Fibroblast of lung (primary cell): ENCODE measurements at regions not wholly inside any gene's neighbourhood (a gene's known extent, or its start where the extent isn't known, plus 50 kb on each side); places are given as distances from the start of the nearest gene placed in this dataset.
A peak's percentile ranks its signal among the peaks of the same experiment; 100 is the strongest.

ENCODE experiments used
- DNase-seq, 2 donors: peaks; one replicate each; pipeline versions ENCODE4 v3.0.0 to v3.0.0-alpha.2; 2010; ENCODE audit warnings: low read depth in 2 of 2
- H2AFZ ChIP-seq: 2 replicates; pipeline ENCODE4 v1.5.1; 2012; ENCODE audit warnings: low read length, control low read depth, inconsistent platforms
- H3K27ac ChIP-seq: 2 replicates; pipeline ENCODE4 v1.5.1; 2011; ENCODE audit warnings: low read length, control low read depth; ENCODE audit not compliant: insufficient read depth
- H3K27me3 ChIP-seq: 2 replicates; pipeline ENCODE4 v1.5.1; 2011; ENCODE audit warnings: mild to moderate bottlenecking, low read length; ENCODE audit not compliant: control insufficient read depth, insufficient read depth
- H3K36me3 ChIP-seq: 2 replicates; pipeline ENCODE4 v1.5.1; 2011; ENCODE audit warnings: low read length; ENCODE audit not compliant: control insufficient read depth, insufficient read depth
- H3K4me1 ChIP-seq: 2 replicates; pipeline ENCODE4 v1.5.1; 2011; ENCODE audit warnings: low read length; ENCODE audit not compliant: control insufficient read depth, insufficient read depth; ENCODE audit errors: extremely low read depth
- H3K4me2 ChIP-seq: 2 replicates; pipeline ENCODE4 v1.5.1; 2011; ENCODE audit warnings: low read length, control low read depth; ENCODE audit not compliant: insufficient read depth; ENCODE audit errors: extremely low read depth
- H3K4me3 ChIP-seq, 4 experiments: fragments of 200-600 bp in 1 of 4; sonication (generic) in 1 of 4; replicated peaks in 1 of 4; 2 replicates each; pipeline ENCODE4 v1.5.1; 2011 to 2016; ENCODE audit warnings: low read length in 4 of 4, low read depth in 3 of 4, mild to moderate bottlenecking in 3 of 4, control low read depth in 2 of 4, inconsistent platforms in 1 of 4, mixed read lengths in 1 of 4; ENCODE audit not compliant: insufficient read depth in 1 of 4; ENCODE audit errors: control extremely low read depth in 1 of 4
- H3K79me2 ChIP-seq: 2 replicates; pipeline ENCODE4 v1.5.1; 2012; ENCODE audit warnings: mild to moderate bottlenecking, low read length, inconsistent platforms; ENCODE audit not compliant: control insufficient read depth, insufficient read depth
- H3K9ac ChIP-seq: 2 replicates; pipeline ENCODE4 v1.5.1; 2011; ENCODE audit warnings: mild to moderate bottlenecking, low read length, control low read depth; ENCODE audit not compliant: insufficient read depth
- H3K9me3 ChIP-seq: 2 replicates; pipeline ENCODE4 v1.5.1; 2012; ENCODE audit warnings: low read depth, low read length; ENCODE audit not compliant: control insufficient read depth, insufficient read depth
- H4K20me1 ChIP-seq: 2 replicates; pipeline ENCODE4 v1.5.1; 2011; ENCODE audit warnings: low read length; ENCODE audit not compliant: control insufficient read depth, insufficient read depth; ENCODE audit errors: extremely low read depth
- EZH2 ChIP-seq: IDR thresholded peaks from 2 replicates; pipeline ENCODE4 v1.5.1; 2012; ENCODE audit warnings: low read length, control low read depth, mild to moderate bottlenecking; ENCODE audit errors: missing control alignments
- TF ChIP-seq, protein P1 (sequence below), 2 donors: IDR thresholded peaks in 1 of 2; conservative IDR thresholded peaks in 1 of 2; 1 replicate in 1 of 2; 2 replicates in 1 of 2; pipeline ENCODE4 v1.5.1; 2011 to 2012; ENCODE audit warnings: low read length in 2 of 2, control low read depth in 1 of 2, inconsistent platforms in 1 of 2, low read depth in 1 of 2, mild to moderate bottlenecking in 1 of 2

GRCh38 chr3:14273901-14274611 is 95.4 kb downstream of the LSM3 start:
- H3K27ac ChIP-seq, result no peak overlapping the region
- peak in 1 of 2 donors; percentile 52 for DNase-seq
- H3K27me3 ChIP-seq, result peaks cover 4% of the 10 kb centered on the region
- H3K4me2 ChIP-seq, result no peak overlapping the region
- TF ChIP-seq, protein P1, sequence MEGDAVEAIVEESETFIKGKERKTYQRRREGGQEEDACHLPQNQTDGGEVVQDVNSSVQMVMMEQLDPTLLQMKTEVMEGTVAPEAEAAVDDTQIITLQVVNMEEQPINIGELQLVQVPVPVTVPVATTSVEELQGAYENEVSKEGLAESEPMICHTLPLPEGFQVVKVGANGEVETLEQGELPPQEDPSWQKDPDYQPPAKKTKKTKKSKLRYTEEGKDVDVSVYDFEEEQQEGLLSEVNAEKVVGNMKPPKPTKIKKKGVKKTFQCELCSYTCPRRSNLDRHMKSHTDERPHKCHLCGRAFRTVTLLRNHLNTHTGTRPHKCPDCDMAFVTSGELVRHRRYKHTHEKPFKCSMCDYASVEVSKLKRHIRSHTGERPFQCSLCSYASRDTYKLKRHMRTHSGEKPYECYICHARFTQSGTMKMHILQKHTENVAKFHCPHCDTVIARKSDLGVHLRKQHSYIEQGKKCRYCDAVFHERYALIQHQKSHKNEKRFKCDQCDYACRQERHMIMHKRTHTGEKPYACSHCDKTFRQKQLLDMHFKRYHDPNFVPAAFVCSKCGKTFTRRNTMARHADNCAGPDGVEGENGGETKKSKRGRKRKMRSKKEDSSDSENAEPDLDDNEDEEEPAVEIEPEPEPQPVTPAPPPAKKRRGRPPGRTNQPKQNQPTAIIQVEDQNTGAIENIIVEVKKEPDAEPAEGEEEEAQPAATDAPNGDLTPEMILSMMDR (conservative IDR thresholded peaks at IDR 0.05 in 1 of 2, IDR thresholded peaks at IDR 0.05 in 1 of 2; ENCODE audit: low read depth in 1 of 2, low read length in 2 of 2), result no peak
- TF ChIP-seq EZH2, result no peak
- H3K79me2 ChIP-seq, result no peaks in the 10 kb centered on the region
- no peaks in the 10 kb centered on the region for H3K36me3 ChIP-seq
- H4K20me1 ChIP-seq, result no peaks in the 10 kb centered on the region
- H2AFZ ChIP-seq, result no peak overlapping the region
- no peak overlapping the region for H3K9ac ChIP-seq
- no peaks in the 10 kb centered on the region for H3K4me1 ChIP-seq
- no peaks in the 10 kb centered on the region for H3K9me3 ChIP-seq
- H3K4me3 ChIP-seq, result no peak overlapping the region

DNA sequence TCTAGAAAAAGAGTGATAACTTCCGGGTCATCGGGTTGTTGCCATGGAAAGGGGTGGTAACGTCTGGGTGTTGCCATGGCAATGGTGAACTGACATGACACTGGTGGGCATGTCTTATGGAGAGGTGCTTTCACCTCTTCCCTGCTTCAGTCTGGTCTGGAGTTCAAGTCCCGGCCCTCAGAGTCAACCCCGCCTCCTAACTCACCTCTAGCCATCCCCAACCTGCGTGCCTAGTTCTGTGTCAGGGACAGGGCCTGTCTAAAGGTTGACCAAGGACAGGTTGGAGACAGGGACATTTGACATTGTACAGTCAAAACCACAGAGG is 96.0 kb downstream of the LSM3 start:
- Histone ChIP-seq H3K27me3 (peaks cover 4% of the 10 kb centered on the region), H3K4me3 (no peak overlapping the region), H3K79me2 (no peaks in the 10 kb centered on the region), H3K36me3 (no peaks in the 10 kb centered on the region), H2AFZ (no peak overlapping the region), H4K20me1 (no peaks in the 10 kb centered on the region), H3K27ac (no peak overlapping the region), H3K4me2 (no peak overlapping the region), H3K4me1 (no peaks in the 10 kb centered on the region), H3K9ac (no peak overlapping the region), H3K9me3 (no peaks in the 10 kb centered on the region)
- no peak for TF ChIP-seq EZH2
- TF ChIP-seq, protein P1 (conservative IDR thresholded peaks at IDR 0.05 in 1 of 2, IDR thresholded peaks at IDR 0.05 in 1 of 2; ENCODE audit: low read depth in 1 of 2, low read length in 2 of 2), result no peak
- DNase-seq, result no peak

DNA sequence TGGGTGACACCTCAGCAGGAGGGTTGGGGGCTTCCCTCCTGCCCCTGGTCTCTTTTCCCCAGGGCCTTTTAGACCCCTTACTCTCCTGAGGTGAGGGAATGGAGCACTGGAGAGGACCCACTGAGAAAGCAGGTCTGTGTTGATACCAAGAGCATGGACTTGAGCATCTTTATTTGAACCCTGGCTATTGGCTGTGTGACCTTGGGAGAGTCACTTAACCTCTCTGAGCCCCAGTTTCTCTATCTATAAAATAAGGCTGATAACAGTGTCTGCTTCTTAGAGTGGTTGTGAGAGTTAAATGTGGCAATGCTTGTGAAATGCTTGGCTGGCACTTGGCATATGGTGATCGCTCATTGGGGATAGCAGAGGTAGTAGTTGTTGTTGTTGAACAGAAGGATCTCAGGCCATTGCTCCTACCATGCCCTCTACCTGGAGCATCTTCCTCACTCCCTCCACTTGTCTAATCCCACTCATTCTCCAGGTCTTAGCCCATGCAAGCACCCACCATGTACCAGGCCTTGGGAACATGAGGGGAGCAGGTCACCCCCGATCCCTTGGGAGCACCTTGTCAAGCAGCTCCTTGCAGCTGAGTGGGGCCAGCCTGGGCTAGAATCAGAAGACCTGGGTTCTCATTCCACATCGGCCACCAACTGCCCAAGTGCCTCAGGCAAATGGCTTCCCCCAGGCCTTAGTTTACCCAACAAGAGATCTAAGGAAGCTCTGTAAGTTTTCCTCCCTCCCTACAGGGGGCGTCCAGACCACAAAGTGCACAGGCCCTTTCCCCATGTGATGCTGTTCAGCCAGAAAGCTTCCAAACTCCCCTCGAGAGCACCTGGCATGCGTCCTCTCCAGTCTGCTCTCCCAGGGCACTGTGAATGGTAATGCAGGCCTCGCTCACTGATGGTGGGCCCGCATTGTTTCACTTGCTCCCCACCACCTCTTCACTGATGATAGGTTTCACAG is 96.7 kb downstream of the LSM3 start:
- no peak overlapping the region for H3K9ac ChIP-seq
- no peaks in the 10 kb centered on the region for H3K36me3 ChIP-seq
- H3K79me2 ChIP-seq, result no peaks in the 10 kb centered on the region
- H3K4me2 ChIP-seq, result no peak overlapping the region
- TF ChIP-seq, protein P1 (conservative IDR thresholded peaks at IDR 0.05 in 1 of 2, IDR thresholded peaks at IDR 0.05 in 1 of 2; ENCODE audit: low read depth in 1 of 2, low read length in 2 of 2), result peak; percentile 18 to 24
- no peak for TF ChIP-seq EZH2
- no peak overlapping the region for H3K27ac ChIP-seq
- DNase-seq, result no peak
- H2AFZ ChIP-seq, result no peak overlapping the region
- no peaks in the 10 kb centered on the region for H3K9me3 ChIP-seq
- no peaks in the 10 kb centered on the region for H4K20me1 ChIP-seq
- no peaks in the 10 kb centered on the region for H3K4me1 ChIP-seq
- H3K4me3 ChIP-seq, result no peak overlapping the region
- H3K27me3 ChIP-seq, result peaks cover 4% of the 10 kb centered on the region
